ENCODE measurements at regions not wholly inside any gene's neighbourhood (a gene's known extent, or its start where the extent isn't known, plus 50 kb on each side); places are given as distances from the start of the nearest gene placed in this dataset.

DNA sequence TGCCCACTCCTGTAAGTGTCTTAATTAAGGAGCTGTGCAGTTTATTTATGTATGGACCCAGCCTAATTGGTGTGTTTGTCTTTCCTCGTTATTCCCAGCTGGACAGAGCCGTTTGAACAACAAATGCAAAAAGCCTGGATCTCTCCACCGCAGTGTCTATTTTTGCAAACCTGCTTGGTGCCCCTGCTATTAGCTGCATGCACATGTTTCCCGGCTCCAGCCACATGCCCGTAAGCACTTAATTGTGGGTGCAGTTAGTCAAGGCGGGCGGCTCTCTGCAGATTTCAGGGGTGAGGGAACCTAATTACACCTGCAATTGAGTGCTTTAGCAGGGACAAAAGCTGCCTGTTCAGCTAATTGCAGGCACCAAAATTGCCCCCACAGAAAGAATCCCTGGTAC is 74.0 kb upstream of the GSE1 start:
- no peak for DNase-seq

DNA sequence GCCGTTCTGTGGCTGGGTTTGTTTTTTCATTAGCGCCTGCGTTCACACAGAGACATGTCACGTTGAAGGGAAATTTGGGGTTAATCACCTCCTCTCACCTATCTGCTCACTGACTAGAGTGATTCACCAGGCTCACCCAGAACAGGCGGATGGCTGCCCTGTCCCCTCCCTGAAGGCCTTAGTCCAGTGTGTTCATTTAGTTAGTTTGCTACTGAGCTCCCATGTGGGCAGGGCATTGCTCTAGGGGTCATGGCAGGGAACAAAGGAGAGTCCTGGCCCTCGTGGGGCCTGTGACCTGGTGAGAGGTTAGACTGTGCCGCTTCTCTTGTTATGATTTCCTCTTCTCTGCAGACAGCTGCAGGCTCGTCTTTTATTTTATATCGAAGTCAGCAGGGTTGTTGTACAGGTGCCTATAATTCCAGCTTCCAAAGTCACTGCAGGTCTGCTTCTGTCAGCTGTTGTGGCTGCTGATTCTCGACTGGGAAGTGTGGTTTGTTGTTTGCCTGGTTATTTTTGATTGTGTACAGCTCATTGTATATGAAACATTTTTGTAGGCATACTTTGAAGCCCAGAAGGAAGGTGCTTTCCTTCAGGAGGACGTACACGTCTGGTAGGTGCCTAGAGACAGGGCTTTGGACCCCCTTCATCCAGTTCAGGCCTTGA is 73.4 kb upstream of the GSE1 start:
- DNase-seq, result no peak

DNA sequence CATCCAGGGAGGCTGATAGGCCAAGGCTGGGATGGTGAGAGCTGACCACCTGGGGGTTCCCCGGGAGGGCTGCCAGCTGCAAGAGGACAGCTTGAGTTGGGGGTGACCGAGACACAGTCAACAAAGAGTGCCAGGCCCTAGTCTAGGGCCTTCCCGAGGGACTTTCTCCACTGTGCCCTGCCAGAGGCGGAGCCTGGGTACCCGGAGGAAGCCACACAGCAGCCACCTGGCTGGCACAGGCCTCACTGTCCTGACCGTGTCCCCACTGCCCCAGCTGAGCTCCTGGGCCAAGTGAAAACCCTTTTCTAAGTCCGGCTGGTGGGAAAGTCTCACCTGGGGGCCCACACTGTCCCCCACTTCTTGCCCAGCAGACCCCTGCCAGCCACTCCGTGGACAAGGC is 71.9 kb upstream of the GSE1 start:
- no peak for DNase-seq

DNA sequence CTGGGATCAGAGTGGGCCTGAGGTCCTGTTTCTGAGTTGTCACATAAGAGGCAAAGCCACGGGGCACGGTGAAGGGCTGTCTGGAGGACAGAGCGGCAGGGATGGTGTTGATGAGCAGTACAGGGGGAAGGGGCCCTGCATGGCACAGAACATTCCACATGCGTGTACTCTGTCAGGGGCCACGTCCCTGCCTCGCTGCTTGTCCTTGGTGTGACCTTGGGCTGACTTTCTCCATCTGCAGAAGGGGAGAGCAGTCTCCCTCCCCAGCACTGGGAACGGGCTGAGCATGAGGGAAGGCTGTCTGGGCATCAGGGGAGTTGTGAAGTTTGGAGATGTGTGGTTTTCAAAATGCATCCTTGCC is 71.5 kb upstream of the GSE1 start:
- no peak for DNase-seq

DNA sequence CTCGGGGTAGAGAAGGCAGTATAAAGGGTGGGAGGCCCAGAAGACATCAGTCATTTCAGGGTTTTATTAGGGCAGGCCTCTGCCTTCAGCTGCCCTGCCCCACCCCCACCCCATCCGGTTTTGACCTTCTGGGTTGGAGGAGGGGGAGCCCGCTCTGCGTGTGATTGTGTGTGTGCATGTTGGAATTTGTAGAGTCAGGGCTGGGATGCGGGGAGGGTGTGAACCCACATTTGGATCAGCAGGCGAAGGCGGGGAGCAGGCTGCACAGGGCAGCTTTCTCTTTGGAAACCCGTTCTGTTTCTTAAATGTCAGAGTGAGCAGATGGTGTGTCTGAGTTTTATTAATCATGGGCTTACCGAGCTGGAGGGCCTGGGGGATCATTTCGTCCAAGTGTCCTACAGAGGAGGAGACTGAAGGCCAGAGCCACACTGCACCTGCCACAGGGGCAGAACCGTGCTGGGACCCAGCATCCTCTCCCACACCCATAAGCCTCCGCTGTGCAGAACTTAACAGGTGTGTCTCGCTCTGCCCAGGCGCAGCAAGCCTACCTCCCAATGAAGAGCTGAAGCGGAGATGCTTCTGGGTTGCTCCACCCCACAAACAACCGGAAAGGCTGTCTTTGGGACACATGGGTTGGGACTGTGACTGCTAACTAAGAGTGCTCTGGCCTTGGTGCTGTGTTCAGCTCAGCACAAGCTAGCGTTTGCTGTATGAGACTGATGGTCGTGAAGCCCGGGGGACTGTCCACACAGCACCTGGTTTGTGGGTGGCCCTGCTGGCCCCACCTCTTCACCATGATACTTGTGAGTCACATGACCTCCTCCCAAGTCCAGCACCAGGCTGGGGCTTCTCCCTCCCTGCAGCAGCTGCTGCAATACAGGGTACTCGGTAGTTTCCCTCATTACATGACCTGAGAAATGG is 70.9 kb upstream of the GSE1 start:
- no peak for DNase-seq

DNA sequence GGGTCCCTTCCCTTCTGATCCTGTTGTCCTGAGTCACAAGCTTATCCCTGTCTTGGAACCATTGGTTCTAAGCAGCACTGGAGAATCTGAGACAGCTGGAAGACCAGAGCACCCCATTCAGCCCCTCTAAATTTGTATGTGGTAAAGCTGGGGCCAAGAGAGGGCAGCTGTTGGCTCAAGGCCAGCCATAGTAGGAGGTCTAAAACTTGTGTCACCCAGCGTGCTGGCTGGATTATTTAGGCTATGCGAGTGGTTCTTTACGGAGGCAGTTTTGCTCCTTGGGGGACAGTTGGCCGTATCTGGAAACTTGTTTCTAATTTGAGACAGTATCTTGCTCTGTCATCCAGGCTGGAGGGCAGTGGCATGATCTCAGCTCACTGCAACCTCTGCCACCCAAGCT is 69.6 kb upstream of the GSE1 start:
- DNase-seq, result no peak

DNA sequence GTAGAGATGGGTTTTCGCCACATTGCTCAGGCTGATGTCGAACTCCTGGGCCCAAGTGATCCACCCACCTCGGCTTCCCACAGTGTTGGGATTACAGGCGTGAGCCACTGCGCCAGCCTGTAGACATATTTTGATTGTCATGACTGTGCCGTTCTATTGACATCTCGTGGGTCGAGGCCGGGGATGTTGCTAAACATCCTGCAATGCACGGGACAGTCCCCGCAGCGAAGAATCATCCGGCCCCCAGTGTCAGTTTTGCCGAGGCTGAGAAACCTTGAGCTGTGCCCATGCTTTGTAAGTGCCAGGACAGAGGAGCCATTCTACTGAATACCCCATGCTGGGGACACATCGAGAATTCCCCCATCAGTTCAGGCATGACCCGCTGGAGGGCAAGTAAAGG is 69.1 kb upstream of the GSE1 start:
- DNase-seq, result no peak

DNA sequence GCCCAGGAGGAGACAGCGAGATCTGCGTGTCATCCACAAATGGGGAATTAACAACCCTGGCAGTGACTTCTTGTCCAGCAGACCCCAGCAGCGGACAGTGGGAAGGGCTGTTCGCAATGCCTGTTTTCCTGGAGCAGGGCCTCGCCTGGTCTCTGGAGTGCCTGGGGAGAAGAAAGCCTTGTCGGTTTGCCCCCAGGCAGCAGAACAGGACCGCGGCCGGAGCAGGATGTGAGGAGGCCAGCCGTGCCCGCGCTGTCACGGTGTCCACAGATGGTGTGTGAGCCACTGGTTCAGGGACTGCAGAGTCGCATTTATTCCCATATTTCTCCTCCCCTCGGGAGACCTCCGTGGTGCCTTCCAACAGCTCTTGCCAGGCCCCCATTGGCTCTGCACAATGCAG is 68.5 kb upstream of the GSE1 start:
- no peak for DNase-seq

DNA sequence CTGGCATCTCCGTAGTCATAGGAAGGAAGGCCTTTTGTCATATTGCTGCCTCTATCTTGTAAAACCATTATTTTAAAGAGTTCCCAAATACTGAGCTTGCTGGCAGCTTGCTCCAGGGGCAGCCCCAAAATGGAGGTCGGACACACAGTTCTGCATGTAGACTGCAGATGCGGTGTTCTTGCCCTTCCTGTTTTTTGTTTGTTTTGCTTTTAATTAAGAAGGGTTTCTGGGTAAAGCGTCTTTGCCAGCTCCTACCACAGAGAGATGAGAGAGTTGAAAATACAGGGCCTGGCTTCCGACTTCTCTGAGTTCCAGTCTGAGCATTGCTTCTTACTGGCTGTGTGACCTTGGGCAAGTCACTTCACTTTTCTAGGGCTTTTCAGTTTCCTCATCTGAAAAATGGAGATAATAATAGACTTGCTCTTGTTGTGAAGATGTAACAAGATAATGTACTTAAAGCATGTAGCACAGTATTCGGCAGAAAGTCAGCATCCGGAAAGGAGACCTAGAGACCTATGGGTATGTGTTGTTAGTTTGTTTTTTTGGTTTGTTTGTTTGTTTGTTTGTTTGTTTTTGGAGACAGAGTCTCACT is 67.8 kb upstream of the GSE1 start:
- no peak for DNase-seq

DNA sequence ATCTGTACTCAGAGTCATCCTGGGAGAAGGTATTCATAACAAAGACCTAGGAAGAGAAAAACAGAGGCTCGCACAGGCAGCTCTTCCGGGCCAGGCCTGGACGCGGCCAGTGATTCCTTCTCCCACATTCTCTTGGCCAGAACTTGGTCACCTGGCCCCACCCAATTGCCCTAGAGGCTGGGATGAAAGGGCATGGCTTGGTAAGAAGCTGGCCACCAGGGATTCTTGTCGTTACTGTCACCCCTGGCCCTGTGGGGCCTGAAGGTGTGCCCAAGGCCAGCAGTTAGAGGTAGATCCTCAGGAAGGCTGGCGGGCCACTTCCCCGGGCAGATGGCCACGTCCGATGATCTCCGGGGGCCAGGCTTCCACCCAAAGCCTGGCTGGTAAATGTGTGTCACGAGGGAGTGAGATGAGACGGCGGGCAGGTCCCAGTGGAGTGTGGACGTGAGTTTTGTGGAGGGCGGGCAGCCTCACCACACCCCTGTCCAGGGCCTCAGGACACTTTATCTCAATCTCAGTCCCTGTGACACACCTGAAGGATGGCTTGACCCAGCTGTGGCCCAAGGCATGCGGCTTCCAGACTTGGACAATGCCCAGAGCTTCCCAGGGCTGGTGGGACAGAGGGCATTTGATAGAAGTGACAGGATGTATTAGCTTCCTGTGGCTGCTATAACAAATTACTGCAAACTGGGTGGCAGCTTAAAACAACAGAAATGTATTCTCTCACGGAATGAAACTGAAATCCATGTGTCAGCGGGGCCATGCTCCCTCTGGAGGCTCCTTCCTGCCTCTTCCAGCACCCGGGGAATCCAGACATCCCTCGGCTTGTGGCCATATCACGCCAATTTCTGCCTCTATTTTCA is 66.3 kb upstream of the GSE1 start:
- DNase-seq, result no peak

DNA sequence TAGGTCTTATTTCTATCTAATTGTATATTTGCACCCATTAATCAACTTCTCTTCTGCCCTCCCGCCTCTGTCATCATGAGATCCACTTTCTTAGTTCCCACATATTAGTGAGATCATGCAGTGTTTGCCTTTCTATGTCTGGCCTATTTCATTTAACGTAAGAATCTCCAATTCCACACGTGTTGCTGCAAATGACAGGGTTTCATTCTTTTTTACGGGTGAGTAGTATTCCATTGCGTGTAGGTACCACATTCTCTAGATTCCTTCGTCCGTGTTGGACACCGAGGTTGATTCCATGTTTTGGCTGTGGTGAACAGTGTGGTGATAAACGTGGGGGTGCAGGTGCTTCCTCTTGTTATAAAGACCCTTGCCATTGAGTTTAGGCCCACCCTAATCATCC is 64.7 kb upstream of the GSE1 start:
- no peak for DNase-seq

DNA sequence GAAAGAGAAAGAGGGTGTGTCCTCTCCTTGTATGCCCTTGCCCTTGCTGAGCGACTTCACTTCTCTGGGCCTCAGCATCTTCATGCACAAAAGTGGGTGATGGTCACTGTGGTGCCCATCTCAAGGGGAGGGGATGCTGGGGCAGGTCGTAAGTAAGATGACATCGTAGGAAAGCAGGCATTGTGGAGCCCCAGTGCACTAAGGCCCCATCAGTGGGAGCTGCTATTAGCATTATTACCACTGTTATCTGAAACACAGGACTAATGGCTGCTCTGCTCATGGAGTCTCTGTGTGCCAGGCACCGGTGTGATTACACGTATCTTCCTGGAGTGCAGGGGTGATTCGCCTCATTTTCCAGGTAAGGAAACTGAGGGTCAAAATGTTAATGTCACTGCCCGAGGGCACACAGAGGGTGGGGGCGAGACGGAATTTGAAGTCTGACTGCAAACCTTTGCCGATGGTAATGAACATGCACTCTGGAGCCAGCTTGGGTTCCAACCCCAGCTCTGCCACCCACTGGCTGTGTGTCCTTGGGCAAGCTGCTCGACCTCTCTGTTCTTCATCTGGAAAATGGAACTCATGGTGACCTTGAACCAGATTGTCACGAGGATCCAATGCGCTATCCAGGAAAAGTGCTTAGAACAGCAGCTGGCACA is 63.2 kb upstream of the GSE1 start:
- no peak for DNase-seq

DNA sequence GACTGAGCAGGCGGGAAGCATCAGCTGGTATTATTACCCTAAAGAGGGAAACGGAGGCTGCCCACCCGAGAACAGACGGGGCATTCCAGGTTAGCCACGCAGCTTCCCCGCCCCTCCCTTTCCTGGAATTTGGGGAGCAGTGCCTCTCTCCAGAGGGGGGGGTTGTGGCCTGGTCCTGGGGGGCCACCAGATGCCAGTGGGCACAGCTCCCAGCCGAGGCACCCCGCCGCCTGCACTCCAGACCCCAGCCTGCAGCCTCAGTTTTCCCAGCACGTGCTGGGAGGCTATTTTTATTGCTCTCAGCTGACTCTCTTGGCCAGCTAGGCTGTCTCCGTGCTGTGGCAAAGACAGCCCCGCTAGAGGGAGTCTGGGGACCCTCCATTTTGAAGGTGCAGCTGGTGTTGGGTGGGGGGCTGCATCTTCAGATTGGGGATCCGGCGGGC is 62.7 kb upstream of the GSE1 start:
- no peak for DNase-seq

DNA sequence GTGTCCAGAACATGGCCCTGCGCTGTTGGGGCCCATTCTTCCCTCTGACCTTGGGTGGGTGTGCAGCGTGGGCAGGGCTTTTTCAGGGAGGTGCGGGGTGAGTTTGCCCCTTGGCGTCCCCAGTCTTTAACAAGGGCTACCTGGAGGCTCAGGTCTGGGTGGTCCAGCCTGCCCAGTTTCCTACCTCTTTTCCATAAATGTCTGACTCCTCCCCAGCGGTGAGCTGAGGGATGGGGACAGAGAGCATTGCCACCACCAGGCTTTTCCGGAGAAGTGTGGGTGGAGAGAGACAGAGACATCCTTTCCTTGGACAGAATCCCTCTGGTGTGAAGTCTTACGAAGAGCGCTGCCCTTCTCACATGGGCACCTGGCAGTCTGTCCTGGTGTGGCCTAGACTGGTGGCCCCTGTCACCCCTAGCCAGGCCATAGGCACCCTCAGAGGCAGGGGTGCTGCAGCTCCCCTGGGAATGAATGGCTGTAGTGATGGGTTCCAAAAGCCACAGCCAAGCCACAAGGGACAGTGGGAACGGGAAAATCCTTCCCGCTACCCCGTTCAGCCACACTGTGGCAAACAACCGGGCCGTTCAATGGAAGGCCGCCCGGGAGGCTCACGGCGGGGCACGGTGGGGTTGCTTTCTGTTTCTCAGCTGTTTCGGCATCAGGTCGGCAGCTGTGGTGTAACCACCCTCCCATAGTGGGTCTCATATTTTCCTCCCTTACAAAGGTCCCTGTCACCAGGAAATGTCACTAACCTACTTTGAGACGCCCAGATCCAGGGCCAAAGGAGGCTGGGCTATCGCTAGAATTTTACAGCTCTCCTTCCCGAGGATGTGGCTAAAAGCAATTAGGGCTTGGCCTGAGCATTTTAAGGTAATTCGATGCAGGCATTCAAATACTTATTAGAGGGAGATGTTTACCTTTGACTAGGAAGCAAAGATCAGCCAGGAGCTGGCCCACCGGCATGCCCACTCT is 61.9 kb upstream of the GSE1 start:
- no peak for DNase-seq

DNA sequence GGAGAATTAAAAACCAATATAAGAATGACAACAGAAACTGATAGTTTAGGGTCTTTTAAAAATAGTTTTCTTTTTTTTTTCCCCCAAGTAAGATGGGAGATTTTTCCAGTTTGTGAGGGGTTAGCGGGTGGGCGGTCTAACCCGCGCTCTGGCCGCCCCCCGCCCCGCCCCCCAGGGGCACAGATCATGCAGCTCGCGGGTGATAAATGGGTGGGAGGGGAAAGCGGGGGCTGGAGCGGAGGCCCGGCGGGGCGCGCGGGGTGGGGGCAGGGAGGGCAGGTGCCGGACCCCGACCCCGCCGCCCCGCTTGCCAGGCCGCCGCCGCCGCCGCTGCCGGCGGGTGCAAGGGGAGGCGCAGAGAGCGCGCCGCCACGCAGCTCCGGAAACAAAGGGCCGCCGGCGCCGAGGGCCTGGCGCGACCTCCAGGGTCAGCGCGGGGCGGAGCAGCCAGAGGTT is 60.1 kb upstream of the GSE1 start:
- no peak for DNase-seq

DNA sequence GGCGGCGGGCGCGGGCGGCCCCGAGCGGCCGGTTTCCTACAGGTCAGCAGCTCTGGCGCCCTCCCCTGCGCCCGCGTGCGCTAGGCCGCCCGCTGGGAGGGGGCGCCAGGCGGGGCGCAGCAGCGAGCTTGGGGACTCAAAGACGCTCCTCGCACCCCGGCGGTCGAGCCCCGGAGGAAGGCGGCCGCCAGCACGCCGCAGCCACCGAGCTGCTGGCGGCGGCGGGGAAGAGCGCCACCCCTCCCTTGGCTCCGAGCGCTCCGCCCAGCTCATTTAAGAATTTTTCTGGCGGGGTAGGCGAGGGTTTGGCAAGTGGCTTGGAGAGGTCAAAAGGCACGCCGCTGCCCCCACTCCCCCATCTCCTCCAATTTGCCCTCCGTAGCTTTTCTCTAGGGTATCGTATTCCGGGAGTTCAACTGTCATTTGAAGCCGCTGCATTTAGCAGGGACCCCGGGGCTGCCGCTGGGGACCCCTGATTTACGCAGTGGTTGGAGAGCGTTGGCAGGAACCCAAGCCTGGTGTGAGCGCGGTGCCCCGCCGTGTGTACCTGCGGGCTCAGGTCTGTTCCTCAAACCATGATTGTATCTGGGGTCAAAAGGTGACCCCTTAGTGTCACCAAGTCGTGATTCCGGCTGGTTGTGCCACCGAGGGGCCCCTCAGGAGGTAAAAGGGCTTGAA is 59.5 kb upstream of the GSE1 start:
- DNase-seq, result peak; percentile 33

DNA sequence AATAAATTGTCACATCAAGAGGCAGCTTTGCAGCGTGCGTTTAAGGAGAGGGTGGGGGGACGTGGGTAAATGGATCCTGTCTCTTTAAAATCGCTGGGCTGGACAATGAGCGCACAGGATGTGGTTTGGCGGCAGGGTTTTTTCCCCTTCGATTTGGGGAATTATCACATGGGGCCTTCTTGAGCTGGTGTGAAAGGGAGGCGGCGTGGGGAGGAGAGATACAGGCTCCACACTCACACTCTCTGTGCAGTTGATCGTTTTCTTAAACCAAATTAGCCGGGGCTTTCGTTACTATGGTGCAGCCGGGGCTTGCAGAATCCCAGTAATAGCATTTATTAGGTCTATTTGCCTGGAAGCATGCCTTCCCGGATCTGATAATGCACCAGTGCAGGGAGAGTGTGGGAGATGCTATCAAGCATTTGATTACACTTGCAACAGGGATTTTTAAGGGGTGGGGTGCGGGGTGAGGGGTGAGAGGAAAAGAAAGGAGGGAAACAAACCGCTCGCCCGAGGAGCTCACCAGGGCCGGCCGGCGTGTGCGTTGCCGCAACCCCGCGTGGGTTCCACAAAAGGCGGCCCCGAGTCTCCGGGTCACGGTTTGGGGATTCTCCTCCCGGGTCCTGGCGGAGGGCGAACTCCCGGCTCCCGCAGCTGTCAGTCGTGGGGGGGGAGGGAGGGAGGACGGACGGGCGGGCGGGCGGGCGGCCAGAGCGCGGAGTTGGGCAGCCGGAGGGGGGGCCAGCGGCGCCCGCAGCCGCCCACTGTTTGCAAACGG is 58.8 kb upstream of the GSE1 start:
- DNase-seq, result peak; percentile 53

DNA sequence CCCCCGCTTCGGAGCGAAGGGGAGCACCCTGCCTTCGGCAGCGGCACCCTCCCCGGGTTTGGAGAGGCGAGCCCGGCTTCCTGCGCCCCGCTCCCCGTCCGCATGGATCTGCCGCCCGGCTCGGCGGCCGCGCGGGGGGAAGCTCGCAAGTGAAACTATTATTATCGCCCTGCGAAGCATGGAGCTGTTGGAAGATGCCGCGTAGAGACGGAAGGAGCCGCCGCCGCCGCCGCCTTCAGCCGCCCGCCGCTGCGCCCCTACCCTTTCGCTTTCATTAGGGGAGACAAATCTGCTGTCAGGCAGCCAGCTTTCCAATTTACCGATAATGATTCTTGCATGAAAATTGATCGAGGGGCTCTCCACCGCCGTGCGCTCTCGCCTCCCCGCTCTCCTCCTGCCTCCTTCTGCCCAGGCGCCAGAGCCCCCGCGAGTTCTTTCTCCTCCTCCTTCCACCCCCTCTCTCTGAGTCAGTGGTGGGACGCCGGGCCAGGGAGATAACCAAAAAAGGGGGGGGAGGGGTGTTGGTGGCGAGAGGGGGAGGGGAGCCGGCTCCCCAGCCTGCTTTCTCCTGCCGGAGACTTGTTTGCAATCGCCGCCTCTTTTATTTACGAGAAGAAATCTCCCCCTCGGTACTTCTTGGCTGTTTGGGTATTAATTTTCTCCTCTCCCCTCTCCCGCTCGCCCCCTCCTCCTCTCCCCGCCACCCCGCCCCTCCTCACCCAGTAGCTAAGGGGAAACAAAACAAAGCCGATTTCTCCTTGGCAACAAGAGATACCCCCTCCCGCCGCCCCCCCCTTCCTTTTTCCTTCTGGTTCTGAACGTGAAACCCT is 58.0 kb upstream of the GSE1 start:
- peak; percentile 59 for DNase-seq
